HG02885 (cell line): ENCODE measurements at regions not wholly inside any gene's neighbourhood (a gene's known extent, or its start where the extent isn't known, plus 50 kb on each side); places are given as distances from the start of the nearest gene placed in this dataset.
"Not testable (repeated sequence)": the region's sequence is repeated elsewhere in the genome, so short reads cannot be mapped to it uniquely, and the experiment has no call there.

Experiments used
- ATAC-seq: cut with Tn5 transposase; IDR thresholded peaks from one replicate; pipeline ENCODE4 v1.9.1; 2021; ENCODE audit warnings: mild to moderate bottlenecking; ENCODE audit not compliant: unreplicated experiment, poor library complexity

DNA sequence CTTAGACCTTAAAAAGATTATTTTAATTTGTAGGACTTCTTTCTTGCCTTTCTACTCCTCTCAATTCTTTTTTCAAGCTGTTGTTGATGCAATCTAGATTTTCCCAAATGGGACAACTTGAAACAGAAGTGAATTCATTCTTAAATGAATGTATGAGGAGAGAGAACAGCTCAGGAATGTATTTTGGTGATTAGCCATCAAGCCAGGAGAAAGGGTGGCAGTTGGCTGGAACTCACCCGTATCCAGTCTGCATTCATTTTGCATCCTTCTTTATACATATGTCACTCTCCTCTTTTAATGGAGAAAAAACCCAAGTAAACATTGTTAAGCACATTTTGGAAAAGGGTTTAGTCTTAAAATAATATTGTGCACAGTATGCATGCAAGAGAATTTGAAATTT, 251.3 kb downstream of the REEP3 start:
- ATAC-seq: no peak

DNA sequence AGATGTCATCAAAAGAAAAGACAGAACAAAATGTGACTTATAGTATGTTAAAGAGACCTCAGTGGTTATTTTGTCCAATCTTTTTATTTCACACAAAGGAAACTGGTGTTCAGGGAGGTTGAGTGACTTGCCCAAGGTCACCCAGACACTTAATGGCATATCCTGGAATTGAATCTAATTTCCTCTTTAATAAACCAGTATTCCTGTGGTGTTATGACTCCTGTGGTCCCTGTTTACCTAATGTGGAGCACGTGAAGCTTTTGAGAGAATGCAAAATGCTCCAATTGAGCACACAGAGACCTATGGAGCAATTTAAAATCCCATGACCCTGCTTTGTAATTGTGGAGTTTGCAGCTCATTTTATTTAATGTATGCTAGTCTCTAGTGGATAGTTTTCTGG, 251.9 kb downstream of the REEP3 start:
- no peak for ATAC-seq

DNA sequence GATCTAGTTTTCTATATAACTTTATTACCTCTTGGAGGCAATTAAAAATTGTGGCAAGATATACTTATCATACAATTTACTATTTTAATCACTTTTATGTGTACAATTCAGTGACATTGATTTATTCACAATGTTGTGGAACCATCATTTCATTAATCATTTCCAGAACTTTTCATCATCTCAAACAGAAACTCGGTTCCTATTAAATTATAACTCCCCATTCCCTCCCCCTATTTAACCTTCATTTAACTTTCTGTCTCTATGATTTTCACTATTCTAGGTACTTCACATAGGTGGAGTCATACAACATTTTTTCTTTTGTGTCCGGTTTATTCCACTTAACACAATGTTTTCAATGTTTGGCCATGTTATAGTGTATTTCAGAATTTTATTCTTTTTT, 252.8 kb downstream of the REEP3 start:
- ATAC-seq: no peak

DNA sequence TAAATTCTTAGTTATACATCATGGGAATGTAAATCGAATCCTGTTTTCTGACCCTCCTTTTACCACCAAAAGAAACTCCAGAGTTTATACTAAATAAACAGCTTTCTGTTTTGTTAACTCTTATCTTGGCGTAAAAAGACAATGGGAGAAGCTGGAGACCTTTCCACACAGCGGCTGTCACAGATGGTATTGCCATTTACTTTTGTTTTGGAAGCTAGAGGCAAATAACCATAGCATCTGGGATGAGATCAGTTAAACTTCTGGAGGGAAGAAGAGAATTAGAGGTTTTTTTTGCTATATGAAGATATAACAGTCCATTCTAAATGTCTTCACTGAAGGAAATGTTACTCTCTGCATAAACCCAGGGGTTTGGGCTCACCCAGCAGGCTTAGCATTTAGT, 258.9 kb downstream of the REEP3 start:
- no peak for ATAC-seq

DNA sequence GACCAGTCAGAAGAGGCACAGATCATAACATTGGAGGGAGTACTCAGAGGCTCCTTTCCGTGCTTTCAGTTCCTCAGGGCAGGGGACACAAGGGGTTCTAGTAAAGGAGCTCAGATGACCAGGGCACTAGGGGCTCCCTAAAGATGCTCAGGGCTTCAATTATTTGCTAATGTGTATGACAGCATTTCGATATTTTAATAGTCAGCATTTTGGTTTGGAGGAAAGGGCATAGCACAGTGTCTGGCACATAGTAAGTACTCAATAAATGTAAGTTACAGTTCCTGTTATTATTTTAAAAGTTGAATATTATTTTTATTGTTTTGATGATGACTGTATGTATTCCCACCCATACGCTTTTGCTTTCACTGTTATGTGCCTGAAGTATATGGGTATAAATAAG, 260.0 kb downstream of the REEP3 start:
- ATAC-seq: no peak

DNA sequence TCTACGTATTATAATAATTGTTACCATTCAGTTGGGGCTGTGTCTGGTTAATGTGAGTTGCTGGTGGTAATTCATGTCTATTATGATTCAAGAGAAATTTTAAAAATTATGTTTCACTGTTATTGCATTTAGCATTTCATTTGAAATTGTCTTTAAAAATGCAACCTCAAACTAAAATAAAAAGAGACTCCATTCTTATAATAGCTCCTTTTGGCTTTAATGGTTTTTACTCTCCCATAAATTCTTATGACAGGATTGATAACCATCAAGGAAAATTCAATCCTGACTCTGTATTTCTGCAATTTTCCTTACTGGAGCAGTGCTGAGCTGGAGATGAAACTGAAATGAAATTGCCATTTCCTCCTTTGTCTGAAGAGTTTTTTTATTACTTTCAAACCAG, 262.7 kb downstream of the REEP3 start:
- no peak for ATAC-seq

DNA sequence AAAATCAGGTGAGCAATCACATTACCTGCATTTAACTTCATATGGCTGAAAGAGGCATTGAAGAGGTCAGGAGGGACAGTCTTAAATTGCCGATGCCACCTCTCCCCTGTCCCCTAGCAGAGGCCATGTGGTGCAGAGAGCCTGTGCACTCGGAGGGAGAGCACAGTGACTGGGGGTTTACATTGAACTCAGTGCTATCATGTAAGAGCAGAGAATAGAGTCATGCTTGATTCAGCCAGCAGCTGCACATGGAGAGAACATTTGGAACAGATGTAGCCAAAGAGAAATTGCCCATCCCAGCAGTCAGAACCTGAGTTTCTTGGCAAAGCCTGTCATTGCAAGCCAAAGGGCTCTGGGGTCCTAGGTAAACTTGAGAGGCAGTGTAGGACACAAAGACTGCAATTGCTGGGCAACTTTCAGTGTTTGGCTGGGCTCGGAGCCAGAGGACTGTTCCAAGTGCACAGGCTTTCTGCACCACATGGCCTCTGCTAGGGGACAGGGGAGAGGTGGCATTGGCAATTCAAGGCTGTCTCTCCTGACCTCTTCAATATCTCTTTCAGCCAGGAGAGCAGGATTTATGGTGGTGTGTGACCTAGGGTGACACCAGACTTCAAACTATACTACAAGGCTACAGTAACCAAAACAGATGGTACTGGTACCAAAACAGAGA, 267.1 kb downstream of the REEP3 start:
- ATAC-seq: no peak

DNA sequence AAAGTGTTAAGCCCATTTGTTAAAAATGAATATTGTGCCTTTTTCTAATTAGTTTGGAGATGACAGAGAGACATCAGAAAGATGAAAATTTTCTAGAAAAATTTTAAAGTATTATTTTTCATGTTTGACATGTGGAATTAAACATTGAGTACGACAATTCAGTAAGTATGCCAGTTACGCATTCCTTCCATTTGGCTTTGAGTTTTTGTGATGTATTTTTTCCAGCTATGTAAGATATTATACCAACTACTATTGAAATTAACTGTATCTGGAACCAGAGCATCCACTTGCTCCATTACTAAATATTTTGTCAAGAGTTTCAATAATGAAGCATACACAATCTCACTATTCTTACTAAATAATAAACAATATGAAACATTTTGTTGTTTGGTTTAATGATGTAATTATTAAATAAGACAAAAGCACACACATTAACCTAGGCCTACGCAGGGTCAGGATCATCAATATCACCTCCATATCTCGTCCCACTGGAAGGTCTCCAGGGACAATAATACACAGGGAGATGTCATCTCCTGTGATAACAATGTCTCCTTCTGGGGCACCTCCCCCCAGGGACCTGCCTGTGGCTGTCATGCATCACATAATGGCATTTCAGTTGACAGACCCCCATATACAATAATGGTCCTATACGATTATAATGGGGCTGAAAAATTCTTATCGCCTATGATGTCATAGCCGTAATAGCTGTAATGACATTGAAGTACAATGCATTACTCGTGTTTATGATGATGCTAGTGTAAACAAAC, 274.1 kb downstream of the REEP3 start:
- ATAC-seq: no peak

DNA sequence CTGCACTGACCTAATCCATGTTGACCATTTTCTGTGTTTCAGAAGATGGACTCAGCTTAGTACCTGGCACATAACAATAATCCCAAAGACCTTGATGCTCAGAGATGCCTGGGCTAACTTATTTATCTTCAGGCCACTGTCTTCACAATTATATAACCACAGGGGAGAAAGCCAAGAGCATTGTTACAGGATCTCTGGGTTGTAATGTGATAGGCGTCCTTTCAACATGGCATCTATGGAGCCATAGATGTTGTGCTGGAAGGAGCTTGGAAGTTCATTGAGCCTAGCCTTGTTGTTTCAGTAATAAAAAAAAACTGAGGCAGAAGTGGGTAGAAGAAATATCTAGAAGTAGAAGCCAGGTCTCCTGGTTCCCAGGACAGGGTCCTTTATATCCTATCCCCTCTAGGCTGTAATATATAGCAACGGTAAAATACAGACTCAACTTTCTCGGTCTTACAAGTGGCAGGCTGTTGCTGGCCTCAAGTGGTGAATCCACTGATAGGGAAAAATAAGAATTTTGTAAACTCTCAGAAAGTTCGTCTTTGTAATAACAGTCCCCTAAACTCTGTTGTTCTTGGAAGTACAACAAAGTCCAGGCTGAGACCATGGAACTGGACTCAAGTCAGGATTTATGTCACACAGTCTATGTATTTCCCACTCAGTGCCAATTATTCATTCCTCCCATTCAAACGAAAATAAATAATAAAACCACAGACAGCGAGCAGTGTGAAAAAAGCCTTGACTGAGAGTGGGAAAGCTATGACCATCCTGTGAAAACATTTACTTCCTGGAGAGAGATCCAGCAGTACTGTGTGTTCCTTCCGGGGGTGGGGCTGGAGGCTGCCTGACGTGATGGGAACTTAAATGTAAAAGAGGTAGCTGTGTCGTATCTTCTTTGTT, 277.6 kb downstream of the REEP3 start:
- no peak for ATAC-seq

DNA sequence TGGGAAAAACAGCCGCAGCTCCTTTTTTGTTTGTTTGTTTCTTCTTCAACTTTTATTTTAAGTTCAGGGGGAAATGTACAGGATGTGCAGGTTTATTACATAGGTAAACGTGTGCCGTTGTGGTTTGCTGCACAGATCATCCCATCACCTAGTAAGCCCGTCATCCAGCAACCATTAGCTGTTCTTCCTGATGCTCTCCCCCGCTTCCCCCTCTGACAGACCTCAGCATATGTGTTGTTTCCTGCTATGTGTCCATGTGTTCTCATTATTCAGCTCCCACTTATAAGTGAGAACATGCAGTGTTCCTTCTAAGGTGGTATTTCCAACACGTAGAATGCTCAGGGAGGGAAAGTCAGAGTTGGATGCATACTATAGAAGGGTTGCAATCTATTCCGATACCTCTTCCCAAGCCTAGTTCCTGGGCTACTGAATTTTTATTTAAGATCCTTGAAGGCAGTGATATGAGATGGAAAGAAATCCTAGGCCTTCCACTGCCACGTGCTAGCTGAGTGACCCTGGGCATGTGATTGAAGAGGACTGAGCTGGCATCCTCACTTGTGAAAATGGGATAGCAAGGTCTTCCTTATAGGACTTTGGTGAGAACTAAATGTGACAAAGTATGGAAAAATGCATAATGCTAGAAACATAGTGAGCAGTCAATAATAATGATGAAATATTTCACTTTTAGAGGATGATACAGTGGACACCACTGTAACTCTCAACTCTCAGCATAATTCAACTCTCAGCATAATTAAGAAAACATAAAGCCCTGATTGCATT, 278.5 kb downstream of the REEP3 start:
- no peak for ATAC-seq

DNA sequence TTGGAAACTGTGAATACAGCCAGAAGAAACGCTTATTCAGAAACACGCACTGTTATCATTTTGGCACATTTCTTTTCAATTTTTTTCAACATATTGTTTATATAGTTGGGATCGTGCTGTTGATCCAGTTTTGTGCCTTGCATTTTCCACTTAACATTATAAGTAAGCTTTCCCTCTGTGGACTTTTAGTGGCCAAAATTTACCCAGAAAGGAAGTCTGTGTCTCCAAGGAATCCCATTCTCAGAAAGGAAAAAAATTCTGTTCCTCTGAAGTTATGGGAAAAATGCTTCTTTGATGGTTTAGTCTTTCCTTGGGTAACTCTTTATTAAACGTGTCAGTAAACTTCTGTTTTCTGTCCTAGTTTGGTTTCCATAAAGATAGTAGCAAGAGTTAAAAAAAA, 280.0 kb downstream of the REEP3 start:
- ATAC-seq: no peak

DNA sequence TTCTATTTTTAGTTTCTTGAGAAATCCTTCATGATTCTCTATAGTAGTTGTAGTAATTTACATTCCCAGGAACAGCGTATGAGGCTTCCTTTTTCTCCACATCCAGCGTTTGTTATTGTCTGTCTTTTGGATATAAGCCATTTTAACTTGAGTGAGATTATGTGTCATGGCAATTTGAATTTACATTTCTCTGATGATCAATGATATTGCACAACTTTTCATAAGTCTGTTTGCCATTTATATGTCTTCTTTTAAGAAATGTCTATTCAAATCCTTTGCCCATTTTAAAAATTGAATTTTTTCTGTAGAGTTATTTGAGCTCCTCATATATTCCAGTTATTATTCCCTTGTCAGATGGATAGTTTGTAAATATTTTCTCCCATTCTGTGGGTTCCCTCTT, 285.1 kb downstream of the REEP3 start:
- no peak for ATAC-seq

DNA sequence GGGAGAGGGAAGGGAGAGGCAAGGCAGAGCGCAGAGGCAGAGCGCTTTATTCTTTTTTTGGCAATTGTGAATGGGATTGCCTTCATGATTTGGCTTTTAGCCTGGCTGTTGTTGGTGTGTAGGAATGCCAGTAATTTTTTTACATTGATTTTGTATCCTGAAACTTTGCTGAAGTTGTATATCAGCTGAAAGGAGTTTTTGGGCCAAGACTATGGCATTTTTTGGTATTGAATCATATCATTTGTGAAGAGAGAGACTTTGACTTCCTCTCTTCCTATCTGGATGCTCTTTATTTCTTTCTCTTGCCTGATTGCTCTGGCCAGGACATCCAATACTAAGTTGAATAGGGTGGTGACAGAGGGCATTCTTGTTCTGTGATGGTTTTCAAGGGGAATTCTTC, 291.3 kb downstream of the REEP3 start:
- no peak for ATAC-seq

DNA sequence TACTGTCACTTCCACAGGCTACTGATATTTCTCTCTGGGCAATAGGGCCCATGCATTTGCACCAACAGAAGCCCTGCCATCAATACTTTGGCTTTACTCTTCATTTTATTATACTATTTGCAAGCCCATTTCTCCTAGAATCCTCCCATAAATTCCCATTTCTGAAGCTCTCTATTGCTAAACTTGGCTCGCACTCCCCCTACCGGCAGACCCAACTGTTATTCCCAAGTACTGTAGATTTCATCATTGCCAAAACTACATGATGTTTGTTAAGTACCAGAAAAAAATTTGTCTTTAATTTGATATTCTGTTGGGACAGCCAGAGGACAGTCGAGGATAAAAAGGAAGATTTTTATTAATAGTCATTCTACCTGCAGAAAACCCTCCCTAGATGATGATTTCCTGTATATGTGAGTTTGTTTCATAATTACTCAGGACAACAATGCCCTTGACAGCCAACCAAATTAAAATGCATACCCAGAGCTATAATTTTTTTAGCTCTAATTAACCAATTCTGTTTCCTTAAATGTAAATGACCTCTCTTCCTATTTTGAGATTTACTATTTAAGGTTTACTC, 298.6 kb downstream of the REEP3 start:
- ATAC-seq: no peak

DNA sequence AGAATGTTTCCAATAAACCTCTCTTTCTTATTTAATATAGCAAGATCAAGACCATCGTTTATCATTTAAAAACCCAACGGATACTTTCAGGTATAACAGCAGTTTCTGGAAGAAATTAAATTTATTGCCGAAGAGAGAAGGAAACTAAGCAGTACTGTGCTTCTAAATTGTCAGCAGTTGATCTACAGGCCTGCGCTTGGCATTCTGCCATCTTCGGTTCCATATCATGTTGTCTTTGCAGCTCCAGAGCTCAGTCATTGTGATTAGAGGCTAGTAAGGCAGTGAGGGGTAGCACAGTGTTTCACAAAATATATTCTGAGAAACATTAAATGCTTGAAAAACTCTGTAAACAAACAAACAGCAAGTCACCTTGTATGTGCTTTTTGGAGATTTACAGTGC, 301.3 kb downstream of the REEP3 start:
- ATAC-seq: no peak

DNA sequence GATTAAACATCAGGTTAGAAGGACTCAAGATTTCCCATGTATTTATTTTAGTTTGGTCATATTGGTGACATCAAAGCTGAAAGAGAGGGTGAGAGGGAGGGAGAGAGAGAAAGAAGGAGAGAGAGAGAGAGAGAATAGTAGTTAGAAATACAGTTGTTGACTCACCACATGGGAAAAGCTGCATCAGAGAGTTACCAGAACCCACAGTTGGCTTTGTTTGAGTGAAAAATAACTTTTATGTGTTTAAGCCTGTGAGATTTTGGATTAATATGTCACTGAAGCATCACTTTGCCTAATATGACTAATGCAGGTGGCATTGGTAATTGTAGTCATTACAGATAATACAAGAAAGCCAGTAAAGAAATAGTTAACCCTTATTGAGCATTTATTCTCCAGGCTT, 303.9 kb downstream of the REEP3 start:
- ATAC-seq: no peak

DNA sequence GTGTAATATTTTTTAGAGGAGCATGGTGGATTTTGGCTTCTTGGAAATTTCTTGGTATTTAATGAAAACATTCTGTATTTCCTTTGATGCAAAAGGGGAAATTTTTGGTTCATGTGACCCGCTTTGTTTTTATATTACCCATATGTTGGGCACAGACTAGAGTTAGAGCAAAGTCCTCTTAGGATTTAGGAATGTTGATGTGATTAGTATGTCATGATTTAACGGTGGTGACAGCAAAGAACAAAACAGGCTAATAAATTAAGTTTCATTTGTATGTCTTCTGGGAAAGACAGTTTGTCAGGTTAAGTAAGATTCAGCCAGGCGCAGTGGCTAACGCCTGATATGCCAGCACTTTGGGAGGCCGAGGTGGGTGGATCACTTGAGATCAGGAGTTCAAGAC, 304.6 kb downstream of the REEP3 start:
- ATAC-seq: no peak

DNA sequence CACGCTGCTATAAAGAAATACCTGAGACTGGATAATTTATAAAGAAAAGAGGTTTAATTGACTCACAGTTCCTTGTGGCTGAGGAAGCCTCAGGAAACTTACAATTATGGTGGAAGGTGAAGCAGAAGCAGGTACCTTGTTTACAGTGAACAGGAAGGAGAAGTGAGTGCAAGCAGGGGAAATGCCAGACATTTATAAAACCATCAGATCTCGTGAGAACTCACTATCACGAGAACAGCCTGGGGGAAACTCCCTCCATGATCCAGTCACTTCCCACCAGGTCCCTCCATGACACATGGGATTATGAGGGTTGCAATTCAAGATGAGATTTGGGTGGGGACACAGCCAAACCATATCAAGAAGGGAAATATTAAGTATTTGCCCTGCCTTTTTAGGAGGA, 305.8 kb downstream of the REEP3 start:
- ATAC-seq: not testable (repeated sequence)

DNA sequence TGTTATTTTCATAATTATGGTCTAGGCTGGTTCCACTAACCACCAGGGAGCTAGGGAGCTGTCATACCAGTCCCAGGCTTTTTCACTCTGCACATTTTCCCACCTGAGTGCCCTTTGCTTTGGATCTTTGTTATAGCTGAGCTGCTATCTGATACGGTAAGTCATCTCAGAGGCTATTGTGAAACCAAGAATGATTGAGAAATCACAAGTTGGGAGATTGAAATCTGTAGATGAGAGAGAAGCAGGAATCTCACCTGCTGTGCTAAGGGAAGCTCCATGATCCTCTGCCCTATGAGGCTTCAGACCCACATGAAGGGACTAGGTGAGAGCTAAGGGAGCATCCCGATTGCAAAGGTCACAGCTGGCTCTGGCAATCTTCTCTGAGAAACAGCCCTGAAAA, 307.8 kb downstream of the REEP3 start:
- ATAC-seq: no peak

DNA sequence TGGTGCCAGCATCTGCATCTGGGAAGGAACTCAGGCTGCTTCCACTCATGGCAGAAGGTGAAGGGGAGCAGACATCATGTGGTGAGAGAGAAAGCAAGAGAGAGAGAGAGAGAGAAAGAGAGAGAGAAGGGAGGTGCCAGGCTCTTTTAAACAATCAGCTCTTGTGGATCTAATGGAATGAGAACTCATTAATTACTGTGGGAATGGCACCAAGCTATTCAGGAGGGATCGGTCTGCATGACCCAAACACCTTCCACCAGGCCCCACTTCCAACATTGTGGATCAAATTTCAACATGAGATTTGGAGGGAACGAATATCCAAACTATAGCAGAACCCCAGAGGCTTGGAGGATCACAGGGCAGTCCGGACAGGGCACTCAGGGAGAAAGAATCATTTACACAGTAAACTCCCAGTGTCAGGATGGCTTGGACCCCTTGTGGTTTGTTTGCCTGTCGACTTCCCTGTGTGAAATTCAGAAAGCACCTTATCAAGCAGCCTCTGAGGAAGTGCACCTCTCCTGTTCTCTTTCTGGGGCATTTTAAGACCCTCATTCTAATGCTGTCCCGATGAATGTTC, 308.5 kb downstream of the REEP3 start:
- no peak for ATAC-seq
